B cell (primary cell): ENCODE measurements at regions not wholly inside any gene's neighbourhood (a gene's known extent, or its start where the extent isn't known, plus 50 kb on each side); places are given as distances from the start of the nearest gene placed in this dataset.
"Not testable (repeated sequence)": the region's sequence is repeated elsewhere in the genome, so short reads cannot be mapped to it uniquely, and the experiment has no call there.

Source experiments
- CTCF ChIP-seq: fragments of 200-600 bp; IDR thresholded peaks from one replicate; pipeline ENCODE4 v1.8.0; 2022; ENCODE audit warnings: antibody characterized with exemption, mild to moderate bottlenecking
- EZH2 ChIP-seq: IDR thresholded peaks from 2 replicates; pipeline ENCODE4 v1.6.1; 2012; ENCODE audit warnings: borderline replicate concordance, low read depth, mild to moderate bottlenecking, moderate library complexity, low read length; ENCODE audit not compliant: insufficient read depth, poor library complexity, severe bottlenecking

GRCh38 chr18:1557711-1558110 is 653.0 kb downstream of the ADCYAP1 start:
- TF ChIP-seq CTCF, EZH2: not testable (repeated sequence)
